ENCODE measurements at regions not wholly inside any gene's neighbourhood (a gene's known extent, or its start where the extent isn't known, plus 50 kb on each side); places are given as distances from the start of the nearest gene placed in this dataset.

GRCh38 chr16:76976101-76976500, 214.9 kb upstream of the MON1B start:
- Histone ChIP-seq H3K36me3 (ENCODE audit: insufficient read depth, low read length) (no peaks in the 10 kb centered on the region), H3K79me2 (ENCODE audit: insufficient read depth, low read length) (no peaks in the 10 kb centered on the region), H2AFZ (ENCODE audit: low read length) (no peak overlapping the region), H3K9me2 (replicated peaks; ENCODE audit: low read depth, low read length) (0 out of 2 replicates have a peak, but pooled peaks cover 3% of the 10 kb centered on the region), H4K20me1 (ENCODE audit: insufficient read depth, low read length, poor library complexity, severe bottlenecking) (no peaks in the 10 kb centered on the region), H3K27me3 (ENCODE audit: insufficient read depth, low read length, poor library complexity, severe bottlenecking) (no peaks in the 10 kb centered on the region), H3K4me2 (ENCODE audit: low read depth, low read length, poor library complexity, severe bottlenecking) (no peak overlapping the region), H3K4me3 (ENCODE audit: low read length, poor library complexity, severe bottlenecking) (no peak overlapping the region), H3K9me3 (ENCODE audit: insufficient read depth, low read depth, low read length) (no peaks in the 10 kb centered on the region), H3K9ac (ENCODE audit: low read depth, low read length, poor library complexity, severe bottlenecking) (no peak overlapping the region), H3K4me1 (ENCODE audit: insufficient read depth, low read length, poor library complexity, severe bottlenecking) (peaks cover 7% of the 10 kb centered on the region), H3F3A (ENCODE audit: low read depth) (no peaks in the 10 kb centered on the region)
- TF ChIP-seq EZH2phosphoT487 (IDR thresholded peaks at IDR 0.05; ENCODE audit: borderline replicate concordance) (no peak), CTCF (conservative IDR thresholded peaks at IDR 0.05; ENCODE audit: low read length) (no peak)

GRCh38 chr16:76976756-76977155, 214.2 kb upstream of the MON1B start:
- Histone ChIP-seq H4K20me1 (ENCODE audit: insufficient read depth, low read length, poor library complexity, severe bottlenecking) (no peaks in the 10 kb centered on the region), H3K9me2 (replicated peaks; ENCODE audit: low read depth, low read length) (0 out of 2 replicates have a peak, but pooled peaks cover 3% of the 10 kb centered on the region), H3F3A (ENCODE audit: low read depth) (no peaks in the 10 kb centered on the region), H3K9ac (ENCODE audit: low read depth, low read length, poor library complexity, severe bottlenecking) (no peak overlapping the region), H3K36me3 (ENCODE audit: insufficient read depth, low read length) (no peaks in the 10 kb centered on the region), H3K9me3 (ENCODE audit: insufficient read depth, low read depth, low read length) (no peaks in the 10 kb centered on the region), H3K27me3 (ENCODE audit: insufficient read depth, low read length, poor library complexity, severe bottlenecking) (no peaks in the 10 kb centered on the region), H2AFZ (ENCODE audit: low read length) (no peak overlapping the region), H3K4me3 (ENCODE audit: low read length, poor library complexity, severe bottlenecking) (no peak overlapping the region), H3K4me1 (ENCODE audit: insufficient read depth, low read length, poor library complexity, severe bottlenecking) (peaks cover 7% of the 10 kb centered on the region), H3K4me2 (ENCODE audit: low read depth, low read length, poor library complexity, severe bottlenecking) (no peak overlapping the region), H3K79me2 (ENCODE audit: insufficient read depth, low read length) (no peaks in the 10 kb centered on the region)
- TF ChIP-seq EZH2phosphoT487 (IDR thresholded peaks at IDR 0.05; ENCODE audit: borderline replicate concordance) (no peak), CTCF (conservative IDR thresholded peaks at IDR 0.05; ENCODE audit: low read length) (no peak)

GRCh38 chr16:76984196-76984595, 206.8 kb upstream of the MON1B start:
- no peak overlapping the region for H3K9ac ChIP-seq (ENCODE audit: low read depth, low read length, poor library complexity, severe bottlenecking)
- no peak overlapping the region for H3K4me2 ChIP-seq (ENCODE audit: low read depth, low read length, poor library complexity, severe bottlenecking)
- H3K4me1 ChIP-seq (ENCODE audit: insufficient read depth, low read length, poor library complexity, severe bottlenecking): no peaks in the 10 kb centered on the region
- H3K4me3 ChIP-seq (ENCODE audit: low read length, poor library complexity, severe bottlenecking): no peak overlapping the region
- H3F3A ChIP-seq (ENCODE audit: low read depth): no peaks in the 10 kb centered on the region
- TF ChIP-seq CTCF (conservative IDR thresholded peaks at IDR 0.05; ENCODE audit: low read length) (no peak), EZH2phosphoT487 (IDR thresholded peaks at IDR 0.05; ENCODE audit: borderline replicate concordance) (no peak)
- H3K79me2 ChIP-seq (ENCODE audit: insufficient read depth, low read length): no peaks in the 10 kb centered on the region
- no peaks in the 10 kb centered on the region for H4K20me1 ChIP-seq (ENCODE audit: insufficient read depth, low read length, poor library complexity, severe bottlenecking)
- no peaks in the 10 kb centered on the region for H3K36me3 ChIP-seq (ENCODE audit: insufficient read depth, low read length)
- H2AFZ ChIP-seq (ENCODE audit: low read length): no peak overlapping the region
- no peaks in the 10 kb centered on the region for H3K9me3 ChIP-seq (ENCODE audit: insufficient read depth, low read depth, low read length)
- H3K27me3 ChIP-seq (ENCODE audit: insufficient read depth, low read length, poor library complexity, severe bottlenecking): no peaks in the 10 kb centered on the region
- H3K9me2 ChIP-seq (replicated peaks; ENCODE audit: low read depth, low read length): 0 out of 2 replicates have a peak, but pooled peaks cover 3% of the 10 kb centered on the region
